GM18499 (cell line): ENCODE measurements at regions not wholly inside any gene's neighbourhood (a gene's known extent, or its start where the extent isn't known, plus 50 kb on each side); places are given as distances from the start of the nearest gene placed in this dataset.
"Not testable (repeated sequence)": the region's sequence is repeated elsewhere in the genome, so short reads cannot be mapped to it uniquely, and the experiment has no call there.

ENCODE experiments used
- ATAC-seq: cut with Tn5 transposase; IDR thresholded peaks from one replicate; pipeline ENCODE4 v1.9.1; 2021; ENCODE audit warnings: moderate number of reproducible peaks; ENCODE audit not compliant: insufficient read depth, unreplicated experiment

GRCh38 chr4:159899596-159899995, 796.7 kb downstream of the RAPGEF2 start:
- no peak for ATAC-seq

GRCh38 chr4:159900562-159900961, 797.7 kb downstream of the RAPGEF2 start:
- no peak for ATAC-seq

- ATAC-seq, result no peak
Observed at GRCh38 chr4:159902648-159903047, 799.8 kb downstream of the RAPGEF2 start.

GRCh38 chr4:159904906-159905305, 802.0 kb downstream of the RAPGEF2 start:
- ATAC-seq, result no peak

- no peak for ATAC-seq
Observed at GRCh38 chr4:159906051-159906450, 803.2 kb downstream of the RAPGEF2 start.

GRCh38 chr4:159906517-159906916, 803.6 kb downstream of the RAPGEF2 start:
- no peak for ATAC-seq

GRCh38 chr4:159910721-159911120, 807.8 kb downstream of the RAPGEF2 start:
- no peak for ATAC-seq

- ATAC-seq, result no peak
Observed at GRCh38 chr4:159922119-159922518, 819.2 kb downstream of the RAPGEF2 start.

GRCh38 chr4:159925770-159926169, 822.9 kb downstream of the RAPGEF2 start:
- ATAC-seq, result no peak

- ATAC-seq, result no peak
Observed at GRCh38 chr4:159926871-159927270, 824.0 kb downstream of the RAPGEF2 start.

GRCh38 chr4:159927781-159928180, 824.9 kb downstream of the RAPGEF2 start:
- ATAC-seq, result no peak

- not testable (repeated sequence) for ATAC-seq
Observed at GRCh38 chr4:159934602-159935001, 831.7 kb downstream of the RAPGEF2 start.

- peak; percentile 100 for ATAC-seq
Observed at GRCh38 chr4:159937595-159937994, 834.7 kb downstream of the RAPGEF2 start.

- ATAC-seq, result not testable (repeated sequence)
Observed at GRCh38 chr4:159939681-159940080, 836.8 kb downstream of the RAPGEF2 start.

GRCh38 chr4:159941076-159941475, 838.2 kb downstream of the RAPGEF2 start:
- ATAC-seq, result no peak

- no peak for ATAC-seq
Observed at GRCh38 chr4:159944477-159944876, 841.6 kb downstream of the RAPGEF2 start.

GRCh38 chr4:159946983-159947615, 844.2 kb downstream of the RAPGEF2 start:
- no peak for ATAC-seq

- no peak for ATAC-seq
Observed at GRCh38 chr4:159950707-159951106, 847.8 kb downstream of the RAPGEF2 start.

- no peak for ATAC-seq
Observed at GRCh38 chr4:159966746-159967145, 863.9 kb downstream of the RAPGEF2 start.

- ATAC-seq, result not testable (repeated sequence)
Observed at GRCh38 chr4:159976871-159977482, 874.1 kb downstream of the RAPGEF2 start.

- no peak for ATAC-seq
Observed at GRCh38 chr4:159977907-159978617, 875.2 kb downstream of the RAPGEF2 start.
